SK-N-SH (cell line): ENCODE measurements at regions not wholly inside any gene's neighbourhood (a gene's known extent, or its start where the extent isn't known, plus 50 kb on each side); places are given as distances from the start of the nearest gene placed in this dataset.

ENCODE experiments used
- EP300 ChIP-seq, 2 experiments: IDR thresholded peaks; 2 replicates each; pipeline versions ENCODE4 v1.4.0 to v1.6.1; 2012; ENCODE audit warnings: borderline replicate concordance in 1 of 2, low read depth in 1 of 2, low read length in 1 of 2
- EZH2phosphoT487 ChIP-seq: fragments of 200-600 bp; sonication (generic); IDR thresholded peaks from 2 replicates; pipeline ENCODE4 v1.6.1; 2017; ENCODE audit warnings: low read depth, mixed run types, mild to moderate bottlenecking, antibody characterized with exemption, moderate library complexity, borderline replicate concordance
- FOSL2 ChIP-seq: IDR thresholded peaks from 2 replicates; pipeline ENCODE4 v1.4.0; 2012; ENCODE audit warnings: low read depth, mild to moderate bottlenecking, moderate library complexity, borderline replicate concordance
- FOXJ3 ChIP-seq: sonication (generic); formaldehyde crosslinking; IDR thresholded peaks from 2 replicates; pipeline ENCODE4 v1.5.1; 2020; ENCODE audit warnings: mild to moderate bottlenecking, missing genetic modification reagents
- NFIC ChIP-seq: IDR thresholded peaks from 2 replicates; pipeline ENCODE4 v1.4.0; 2012; ENCODE audit warnings: borderline replicate concordance
- NRF1 ChIP-seq: IDR thresholded peaks from 2 replicates; pipeline ENCODE4 v1.6.1; 2012; ENCODE audit warnings: low read depth, mild to moderate bottlenecking, low read length
- POLR2AphosphoS5 ChIP-seq: IDR thresholded peaks from 2 replicates; pipeline ENCODE4 v1.6.1; 2012; ENCODE audit warnings: low read depth, low read length
- RAD21 ChIP-seq: IDR thresholded peaks from 2 replicates; pipeline ENCODE4 v1.6.1; 2012; ENCODE audit warnings: mild to moderate bottlenecking, low read length
- RCOR1 ChIP-seq: fragments of 150-350 bp; IDR thresholded peaks from 2 replicates; pipeline ENCODE4 v1.6.1; 2017; ENCODE audit warnings: antibody characterized with exemption, low read length
- TAF1 ChIP-seq: IDR thresholded peaks from 2 replicates; pipeline ENCODE4 v1.6.1; 2012; ENCODE audit warnings: low read depth, mild to moderate bottlenecking, low read length, moderate library complexity, borderline replicate concordance
- TF ChIP-seq, protein P1 (sequence below): fragments of 200-600 bp; sonication (generic); IDR thresholded peaks from 2 replicates; pipeline ENCODE4 v1.6.1; 2017; ENCODE audit warnings: antibody characterized with exemption, mild to moderate bottlenecking, moderate library complexity
- TF ChIP-seq, protein P2 (sequence below): fragments of 150-350 bp; IDR thresholded peaks from 2 replicates; pipeline ENCODE4 v1.6.1; 2017; ENCODE audit warnings: antibody characterized with exemption, low read length, low read depth, borderline replicate concordance
- TF ChIP-seq, protein P3 (sequence below): IDR thresholded peaks from 2 replicates; pipeline ENCODE4 v1.4.0; 2012; ENCODE audit warnings: low read depth, borderline replicate concordance
- TF ChIP-seq, protein P4 (sequence below): IDR thresholded peaks from 2 replicates; pipeline ENCODE4 v1.6.1; 2012; ENCODE audit warnings: mild to moderate bottlenecking, low read depth, low read length, moderate library complexity

DNA sequence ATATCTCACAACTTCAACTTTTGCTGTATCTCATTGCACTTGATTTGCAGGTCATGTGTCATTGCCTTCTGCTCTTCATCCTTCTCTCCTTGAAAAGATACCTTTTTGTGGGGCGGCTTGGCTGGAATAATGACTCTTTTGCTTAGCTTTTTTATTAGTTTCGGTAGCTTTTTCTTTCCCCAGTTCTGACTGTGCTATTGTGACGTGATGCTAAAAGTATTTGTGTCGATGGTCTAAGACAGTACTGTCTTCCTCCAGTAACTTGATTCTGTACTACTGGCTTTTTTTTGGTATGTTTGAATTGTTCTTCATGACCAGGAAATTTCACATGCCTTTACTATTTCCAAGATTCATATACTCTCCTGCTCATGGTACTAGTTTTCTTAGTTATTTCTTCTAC lies 63.1 kb downstream of the SLITRK1 start:
- TF ChIP-seq NRF1 = no peak
- TF ChIP-seq RCOR1 = no peak
- TF ChIP-seq, protein P1, sequence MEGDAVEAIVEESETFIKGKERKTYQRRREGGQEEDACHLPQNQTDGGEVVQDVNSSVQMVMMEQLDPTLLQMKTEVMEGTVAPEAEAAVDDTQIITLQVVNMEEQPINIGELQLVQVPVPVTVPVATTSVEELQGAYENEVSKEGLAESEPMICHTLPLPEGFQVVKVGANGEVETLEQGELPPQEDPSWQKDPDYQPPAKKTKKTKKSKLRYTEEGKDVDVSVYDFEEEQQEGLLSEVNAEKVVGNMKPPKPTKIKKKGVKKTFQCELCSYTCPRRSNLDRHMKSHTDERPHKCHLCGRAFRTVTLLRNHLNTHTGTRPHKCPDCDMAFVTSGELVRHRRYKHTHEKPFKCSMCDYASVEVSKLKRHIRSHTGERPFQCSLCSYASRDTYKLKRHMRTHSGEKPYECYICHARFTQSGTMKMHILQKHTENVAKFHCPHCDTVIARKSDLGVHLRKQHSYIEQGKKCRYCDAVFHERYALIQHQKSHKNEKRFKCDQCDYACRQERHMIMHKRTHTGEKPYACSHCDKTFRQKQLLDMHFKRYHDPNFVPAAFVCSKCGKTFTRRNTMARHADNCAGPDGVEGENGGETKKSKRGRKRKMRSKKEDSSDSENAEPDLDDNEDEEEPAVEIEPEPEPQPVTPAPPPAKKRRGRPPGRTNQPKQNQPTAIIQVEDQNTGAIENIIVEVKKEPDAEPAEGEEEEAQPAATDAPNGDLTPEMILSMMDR = no peak
- TF ChIP-seq EZH2phosphoT487 = no peak
- no peak for TF ChIP-seq TAF1
- TF ChIP-seq, protein P2, sequence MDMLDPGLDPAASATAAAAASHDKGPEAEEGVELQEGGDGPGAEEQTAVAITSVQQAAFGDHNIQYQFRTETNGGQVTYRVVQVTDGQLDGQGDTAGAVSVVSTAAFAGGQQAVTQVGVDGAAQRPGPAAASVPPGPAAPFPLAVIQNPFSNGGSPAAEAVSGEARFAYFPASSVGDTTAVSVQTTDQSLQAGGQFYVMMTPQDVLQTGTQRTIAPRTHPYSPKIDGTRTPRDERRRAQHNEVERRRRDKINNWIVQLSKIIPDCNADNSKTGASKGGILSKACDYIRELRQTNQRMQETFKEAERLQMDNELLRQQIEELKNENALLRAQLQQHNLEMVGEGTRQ = no peak
- TF ChIP-seq, protein P3, sequence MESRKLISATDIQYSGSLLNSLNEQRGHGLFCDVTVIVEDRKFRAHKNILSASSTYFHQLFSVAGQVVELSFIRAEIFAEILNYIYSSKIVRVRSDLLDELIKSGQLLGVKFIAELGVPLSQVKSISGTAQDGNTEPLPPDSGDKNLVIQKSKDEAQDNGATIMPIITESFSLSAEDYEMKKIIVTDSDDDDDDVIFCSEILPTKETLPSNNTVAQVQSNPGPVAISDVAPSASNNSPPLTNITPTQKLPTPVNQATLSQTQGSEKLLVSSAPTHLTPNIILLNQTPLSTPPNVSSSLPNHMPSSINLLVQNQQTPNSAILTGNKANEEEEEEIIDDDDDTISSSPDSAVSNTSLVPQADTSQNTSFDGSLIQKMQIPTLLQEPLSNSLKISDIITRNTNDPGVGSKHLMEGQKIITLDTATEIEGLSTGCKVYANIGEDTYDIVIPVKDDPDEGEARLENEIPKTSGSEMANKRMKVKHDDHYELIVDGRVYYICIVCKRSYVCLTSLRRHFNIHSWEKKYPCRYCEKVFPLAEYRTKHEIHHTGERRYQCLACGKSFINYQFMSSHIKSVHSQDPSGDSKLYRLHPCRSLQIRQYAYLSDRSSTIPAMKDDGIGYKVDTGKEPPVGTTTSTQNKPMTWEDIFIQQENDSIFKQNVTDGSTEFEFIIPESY = no peak
- TF ChIP-seq FOXJ3 (CRISPR knock-in tag) = no peak
- no peak for TF ChIP-seq FOSL2
- TF ChIP-seq, protein P4, sequence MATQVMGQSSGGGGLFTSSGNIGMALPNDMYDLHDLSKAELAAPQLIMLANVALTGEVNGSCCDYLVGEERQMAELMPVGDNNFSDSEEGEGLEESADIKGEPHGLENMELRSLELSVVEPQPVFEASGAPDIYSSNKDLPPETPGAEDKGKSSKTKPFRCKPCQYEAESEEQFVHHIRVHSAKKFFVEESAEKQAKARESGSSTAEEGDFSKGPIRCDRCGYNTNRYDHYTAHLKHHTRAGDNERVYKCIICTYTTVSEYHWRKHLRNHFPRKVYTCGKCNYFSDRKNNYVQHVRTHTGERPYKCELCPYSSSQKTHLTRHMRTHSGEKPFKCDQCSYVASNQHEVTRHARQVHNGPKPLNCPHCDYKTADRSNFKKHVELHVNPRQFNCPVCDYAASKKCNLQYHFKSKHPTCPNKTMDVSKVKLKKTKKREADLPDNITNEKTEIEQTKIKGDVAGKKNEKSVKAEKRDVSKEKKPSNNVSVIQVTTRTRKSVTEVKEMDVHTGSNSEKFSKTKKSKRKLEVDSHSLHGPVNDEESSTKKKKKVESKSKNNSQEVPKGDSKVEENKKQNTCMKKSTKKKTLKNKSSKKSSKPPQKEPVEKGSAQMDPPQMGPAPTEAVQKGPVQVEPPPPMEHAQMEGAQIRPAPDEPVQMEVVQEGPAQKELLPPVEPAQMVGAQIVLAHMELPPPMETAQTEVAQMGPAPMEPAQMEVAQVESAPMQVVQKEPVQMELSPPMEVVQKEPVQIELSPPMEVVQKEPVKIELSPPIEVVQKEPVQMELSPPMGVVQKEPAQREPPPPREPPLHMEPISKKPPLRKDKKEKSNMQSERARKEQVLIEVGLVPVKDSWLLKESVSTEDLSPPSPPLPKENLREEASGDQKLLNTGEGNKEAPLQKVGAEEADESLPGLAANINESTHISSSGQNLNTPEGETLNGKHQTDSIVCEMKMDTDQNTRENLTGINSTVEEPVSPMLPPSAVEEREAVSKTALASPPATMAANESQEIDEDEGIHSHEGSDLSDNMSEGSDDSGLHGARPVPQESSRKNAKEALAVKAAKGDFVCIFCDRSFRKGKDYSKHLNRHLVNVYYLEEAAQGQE = no peak
- no peak for TF ChIP-seq EP300 (IDR thresholded peaks at IDR 0.05; ENCODE audit: borderline replicate concordance in 1 of 2, low read depth in 1 of 2, low read length in 1 of 2)
- no peak for TF ChIP-seq RAD21
- TF ChIP-seq POLR2AphosphoS5 = no peak
- TF ChIP-seq NFIC = no peak
